ENCODE measurements at regions not wholly inside any gene's neighbourhood (a gene's known extent, or its start where the extent isn't known, plus 50 kb on each side); places are given as distances from the start of the nearest gene placed in this dataset.

GRCh38 chr6:165830761-165831160, 167.7 kb upstream of the PDE10A start:
- WGBS, 2 donors: 93 to 94% methylated on average over 5 of the region's 5 CpGs
- H3K36me3 ChIP-seq (ENCODE audit: control insufficient read depth in 4 of 4, insufficient read depth in 4 of 4, low read length in 4 of 4): no peaks in the 10 kb centered on the region
- peaks cover 0 to 3% (median 0%) of the 10 kb centered on the region in 5 donors for H3K4me1 ChIP-seq (ENCODE audit: control insufficient read depth in 5 of 5, insufficient read depth in 5 of 5, low read length in 5 of 5)
- no peak for DNase-seq
- no peak for TF ChIP-seq CTCF (IDR thresholded peaks at IDR 0.05; ENCODE audit: control extremely low read depth, extremely low read depth)
- ATAC-seq (ENCODE audit: insufficient read depth, low FRiP score): no peak
- peaks cover 0 to 11% (median 0%) of the 10 kb centered on the region in 3 donors for H3K27me3 ChIP-seq (ENCODE audit: control insufficient read depth in 3 of 3, insufficient read depth in 3 of 3, low read length in 2 of 3)
- H3K27ac ChIP-seq (ENCODE audit: low read depth in 1 of 2, low read length in 1 of 2): no peak overlapping the region
- H3K4me3 ChIP-seq: no peak overlapping the region
- no peaks in the 10 kb centered on the region for H3K9me3 ChIP-seq (ENCODE audit: control insufficient read depth in 4 of 4, insufficient read depth in 3 of 4, low read length in 3 of 4)
- H3K9ac ChIP-seq (ENCODE audit: insufficient read depth in 1 of 2, low read length in 2 of 2): no peak overlapping the region

GRCh38 chr6:165829376-165829775, 166.3 kb upstream of the PDE10A start:
- H3K9ac ChIP-seq (ENCODE audit: insufficient read depth in 1 of 2, low read length in 2 of 2): no peak overlapping the region
- no peak for TF ChIP-seq CTCF (IDR thresholded peaks at IDR 0.05; ENCODE audit: control extremely low read depth, extremely low read depth)
- H3K9me3 ChIP-seq (ENCODE audit: control insufficient read depth in 4 of 4, insufficient read depth in 3 of 4, low read length in 3 of 4): no peaks in the 10 kb centered on the region
- ATAC-seq (ENCODE audit: insufficient read depth, low FRiP score) (no peak), DNase-seq (no peak)
- 93 to 94% methylated on average over 6 of the region's 6 CpGs for WGBS, 2 donors
- H3K4me1 ChIP-seq (ENCODE audit: control insufficient read depth in 5 of 5, insufficient read depth in 5 of 5, low read length in 5 of 5): no peaks in the 10 kb centered on the region
- no peaks in the 10 kb centered on the region for H3K36me3 ChIP-seq (ENCODE audit: control insufficient read depth in 4 of 4, insufficient read depth in 4 of 4, low read length in 4 of 4)
- H3K27ac ChIP-seq (ENCODE audit: low read depth in 1 of 2, low read length in 1 of 2): no peak overlapping the region
- H3K27me3 ChIP-seq (ENCODE audit: control insufficient read depth in 3 of 3, insufficient read depth in 3 of 3, low read length in 2 of 3): peaks cover 0 to 11% (median 0%) of the 10 kb centered on the region in 3 donors
- no peak overlapping the region for H3K4me3 ChIP-seq

- Histone ChIP-seq H3K27me3 (ENCODE audit: control insufficient read depth in 3 of 3, insufficient read depth in 3 of 3, low read length in 2 of 3) (no peaks in the 10 kb centered on the region), H3K27ac (ENCODE audit: low read depth in 1 of 2, low read length in 1 of 2) (no peak overlapping the region), H3K4me1 (ENCODE audit: control insufficient read depth in 5 of 5, insufficient read depth in 5 of 5, low read length in 5 of 5) (no peaks in the 10 kb centered on the region), H3K4me3 (no peak overlapping the region), H3K9me3 (ENCODE audit: control insufficient read depth in 4 of 4, insufficient read depth in 3 of 4, low read length in 3 of 4) (no peaks in the 10 kb centered on the region), H3K36me3 (ENCODE audit: control insufficient read depth in 4 of 4, insufficient read depth in 4 of 4, low read length in 4 of 4) (no peaks in the 10 kb centered on the region), H3K9ac (ENCODE audit: insufficient read depth in 1 of 2, low read length in 2 of 2) (no peak overlapping the region)
- ATAC-seq (ENCODE audit: insufficient read depth, low FRiP score): no peak
- 96% methylated on average over 19 of the region's 19 CpGs for WGBS, 2 donors
- no peak for TF ChIP-seq CTCF (IDR thresholded peaks at IDR 0.05; ENCODE audit: control extremely low read depth, extremely low read depth)
- no peak for DNase-seq
These were observed 164.1 kb upstream of the PDE10A start for GRCh38 chr6:165827190-165827518.

GRCh38 chr6:165826487-165827189, 163.6 kb upstream of the PDE10A start:
- no peaks in the 10 kb centered on the region for H3K4me1 ChIP-seq (ENCODE audit: control insufficient read depth in 5 of 5, insufficient read depth in 5 of 5, low read length in 5 of 5)
- no peaks in the 10 kb centered on the region for H3K36me3 ChIP-seq (ENCODE audit: control insufficient read depth in 4 of 4, insufficient read depth in 4 of 4, low read length in 4 of 4)
- DNase-seq (no peak), ATAC-seq (ENCODE audit: insufficient read depth, low FRiP score) (no peak)
- H3K9me3 ChIP-seq (ENCODE audit: control insufficient read depth in 4 of 4, insufficient read depth in 3 of 4, low read length in 3 of 4): no peaks in the 10 kb centered on the region
- H3K27me3 ChIP-seq (ENCODE audit: control insufficient read depth in 3 of 3, insufficient read depth in 3 of 3, low read length in 2 of 3): peaks cover 0 to 2% (median 2%) of the 10 kb centered on the region in 3 donors
- no peak overlapping the region for H3K27ac ChIP-seq (ENCODE audit: low read depth in 1 of 2, low read length in 1 of 2)
- H3K4me3 ChIP-seq: no peak overlapping the region
- TF ChIP-seq CTCF (IDR thresholded peaks at IDR 0.05; ENCODE audit: control extremely low read depth, extremely low read depth): no peak
- 95 to 96% methylated on average over 32 to 33 of the region's 33 CpGs for WGBS, 2 donors
- no peak overlapping the region for H3K9ac ChIP-seq (ENCODE audit: insufficient read depth in 1 of 2, low read length in 2 of 2)
